ENCODE measurements at regions not wholly inside any gene's neighbourhood (a gene's known extent, or its start where the extent isn't known, plus 50 kb on each side); places are given as distances from the start of the nearest gene placed in this dataset.

- no peak for DNase-seq
Observed at GRCh38 chr11:37695283-37695682, 1097.2 kb upstream of the RAG2 start.

GRCh38 chr11:37689951-37690350 lies 1091.9 kb upstream of the RAG2 start:
- no peak for DNase-seq

- DNase-seq = no peak
Observed at GRCh38 chr11:37688456-37688855, 1090.4 kb upstream of the RAG2 start.

GRCh38 chr11:37687130-37687529 lies 1089.1 kb upstream of the RAG2 start:
- no peak for DNase-seq

- DNase-seq = no peak
Observed at GRCh38 chr11:37671321-37671720, 1073.3 kb upstream of the RAG2 start.

GRCh38 chr11:37666960-37667359 lies 1068.9 kb upstream of the RAG2 start:
- no peak for DNase-seq

- DNase-seq = no peak
Observed at GRCh38 chr11:37657645-37658044, 1059.6 kb upstream of the RAG2 start.

- DNase-seq = no peak
Observed at GRCh38 chr11:37647767-37648166, 1049.7 kb upstream of the RAG2 start.

GRCh38 chr11:37643968-37644367 lies 1045.9 kb upstream of the RAG2 start:
- no peak for DNase-seq

- DNase-seq = no peak
Observed at GRCh38 chr11:37642296-37642695, 1044.3 kb upstream of the RAG2 start.

GRCh38 chr11:37632748-37633147 lies 1034.7 kb upstream of the RAG2 start:
- DNase-seq = no peak

GRCh38 chr11:37630866-37631265 lies 1032.8 kb upstream of the RAG2 start:
- no peak for DNase-seq

GRCh38 chr11:37623778-37624177 lies 1025.7 kb upstream of the RAG2 start:
- no peak for DNase-seq

GRCh38 chr11:37621662-37622061 lies 1023.6 kb upstream of the RAG2 start:
- DNase-seq = no peak

GRCh38 chr11:37616291-37616690 lies 1018.3 kb upstream of the RAG2 start:
- DNase-seq = no peak

- DNase-seq = no peak
Observed at GRCh38 chr11:37613031-37613430, 1015.0 kb upstream of the RAG2 start.

GRCh38 chr11:37612146-37612545 lies 1014.1 kb upstream of the RAG2 start:
- no peak for DNase-seq

- no peak for DNase-seq
Observed at GRCh38 chr11:37605229-37605628, 1007.2 kb upstream of the RAG2 start.

- no peak for DNase-seq
Observed at GRCh38 chr11:37598381-37598780, 1000.3 kb upstream of the RAG2 start.

GRCh38 chr11:37597776-37598175 lies 999.7 kb upstream of the RAG2 start:
- DNase-seq = no peak

- DNase-seq = no peak
Observed at GRCh38 chr11:37595845-37596244, 997.8 kb upstream of the RAG2 start.

GRCh38 chr11:37574361-37574760 lies 976.3 kb upstream of the RAG2 start:
- DNase-seq = no peak

GRCh38 chr11:37572491-37573171 lies 974.6 kb upstream of the RAG2 start:
- no peak for DNase-seq

- DNase-seq = no peak
Observed at GRCh38 chr11:37571246-37571645, 973.2 kb upstream of the RAG2 start.

GRCh38 chr11:37560991-37561390 lies 963.0 kb upstream of the RAG2 start:
- DNase-seq = no peak
